ENCODE measurements at regions not wholly inside any gene's neighbourhood (a gene's known extent, or its start where the extent isn't known, plus 50 kb on each side); places are given as distances from the start of the nearest gene placed in this dataset.

- TF ChIP-seq CTCF (conservative IDR thresholded peaks at IDR 0.05 in 1 of 2, IDR thresholded peaks at IDR 0.05 in 1 of 2; ENCODE audit: extremely low read depth in 1 of 2, insufficient read depth in 1 of 2, low read depth in 1 of 2, low read length in 2 of 2) = no peak
- TF ChIP-seq EZH2 (IDR thresholded peaks at IDR 0.05; ENCODE audit: borderline replicate concordance, low read length) = no peak
Measured at GRCh38 chr3:109977897-109978296, 640.6 kb upstream of the DPPA4 start.

All from mammary epithelial cell (primary cell).